VCaP (cell line): ENCODE measurements at regions not wholly inside any gene's neighbourhood (a gene's known extent, or its start where the extent isn't known, plus 50 kb on each side); places are given as distances from the start of the nearest gene placed in this dataset.
"Not testable (repeated sequence)": the region's sequence is repeated elsewhere in the genome, so short reads cannot be mapped to it uniquely, and the experiment has no call there.

Experiments used
- H3K27ac ChIP-seq: fragments of 450-650 bp; 2 replicates; pipeline ENCODE4 v1.5.1; 2017
- CTCF ChIP-seq: fragments of 450-650 bp; conservative IDR thresholded peaks from 2 replicates; pipeline ENCODE4 v1.5.1; 2017; ENCODE audit warnings: mild to moderate bottlenecking, moderate library complexity

GRCh38 chr4:133278591-133278990, 129.5 kb downstream of the PCDH10 start:
- no peak overlapping the region for H3K27ac ChIP-seq
- TF ChIP-seq CTCF, result no peak

DNA sequence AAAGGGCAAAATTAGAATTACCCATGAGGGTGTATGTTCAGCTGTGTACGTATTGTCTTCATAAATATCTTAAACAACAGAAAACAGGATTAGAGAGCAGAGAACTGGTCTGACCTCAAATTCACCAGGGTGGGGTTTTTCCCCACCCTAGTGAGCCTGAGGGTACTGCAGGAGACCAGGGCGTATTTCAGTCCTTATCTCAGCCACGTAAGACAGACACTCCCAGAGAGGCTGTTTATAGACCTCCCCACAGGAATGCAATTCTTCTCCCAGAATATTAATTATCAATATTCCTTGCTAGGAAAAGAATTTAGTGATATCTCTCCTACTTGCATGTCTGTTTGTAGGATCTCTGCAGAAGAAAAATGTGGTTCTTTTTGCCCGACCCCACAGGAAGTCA, 128.8 kb downstream of the PCDH10 start:
- not testable (repeated sequence) for H3K27ac ChIP-seq

GRCh38 chr4:133275246-133275645, 126.2 kb downstream of the PCDH10 start:
- no peak overlapping the region for H3K27ac ChIP-seq
- no peak for TF ChIP-seq CTCF

- peak overlapping the region; percentile 13 for H3K27ac ChIP-seq
- TF ChIP-seq CTCF, result no peak
Measured at GRCh38 chr4:133273401-133273800, 124.3 kb downstream of the PCDH10 start.

GRCh38 chr4:133270021-133270570, 121.0 kb downstream of the PCDH10 start:
- H3K27ac ChIP-seq, result peak overlapping the region; percentile 25; the same call in 1 of the 2 replicates
- TF ChIP-seq CTCF, result no peak

DNA sequence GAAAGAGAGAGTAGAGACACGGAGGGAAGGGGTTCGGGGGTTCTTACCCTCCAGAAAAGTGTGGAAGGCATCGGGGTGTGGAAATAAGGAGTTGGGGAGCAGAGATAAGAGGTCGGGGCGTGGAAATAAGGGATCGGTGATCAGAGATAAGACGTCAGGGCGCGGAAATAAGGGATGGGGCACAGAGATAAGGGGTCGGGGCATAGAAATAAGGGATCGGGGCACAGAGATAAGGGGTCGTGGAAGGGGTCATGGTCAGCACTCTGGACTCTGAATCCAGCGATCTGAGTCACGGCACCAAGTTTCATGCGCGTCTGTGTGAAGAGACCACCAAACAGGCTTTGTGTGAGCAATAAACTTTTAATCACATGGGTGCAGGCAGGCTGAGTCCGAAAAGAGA, 119.1 kb downstream of the PCDH10 start:
- TF ChIP-seq CTCF, result no peak
- no peak overlapping the region for H3K27ac ChIP-seq

GRCh38 chr4:133267506-133267905, 118.4 kb downstream of the PCDH10 start:
- not testable (repeated sequence) for H3K27ac ChIP-seq

DNA sequence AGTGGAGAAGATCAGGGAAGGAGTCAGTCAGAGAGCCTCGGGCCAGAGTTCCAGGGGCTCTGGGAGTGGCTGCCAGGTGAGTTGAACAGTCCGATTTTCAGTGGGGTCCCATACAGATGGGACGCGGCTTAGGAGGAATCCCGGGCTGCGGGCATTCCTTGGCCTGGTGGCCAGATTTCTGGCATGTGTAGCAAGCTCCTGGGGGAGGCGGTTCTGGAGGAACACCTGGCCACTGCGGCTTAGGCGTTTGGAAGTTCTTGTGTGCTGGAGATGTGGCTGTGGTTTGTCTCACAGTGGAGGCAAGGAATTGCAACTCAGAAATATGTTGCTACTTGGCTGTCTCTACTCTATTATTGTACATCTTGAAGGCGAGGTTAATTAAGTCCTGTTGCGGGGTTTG, 117.9 kb downstream of the PCDH10 start:
- H3K27ac ChIP-seq, result not testable (repeated sequence)

GRCh38 chr4:133264251-133264650, 115.2 kb downstream of the PCDH10 start:
- not testable (repeated sequence) for H3K27ac ChIP-seq

DNA sequence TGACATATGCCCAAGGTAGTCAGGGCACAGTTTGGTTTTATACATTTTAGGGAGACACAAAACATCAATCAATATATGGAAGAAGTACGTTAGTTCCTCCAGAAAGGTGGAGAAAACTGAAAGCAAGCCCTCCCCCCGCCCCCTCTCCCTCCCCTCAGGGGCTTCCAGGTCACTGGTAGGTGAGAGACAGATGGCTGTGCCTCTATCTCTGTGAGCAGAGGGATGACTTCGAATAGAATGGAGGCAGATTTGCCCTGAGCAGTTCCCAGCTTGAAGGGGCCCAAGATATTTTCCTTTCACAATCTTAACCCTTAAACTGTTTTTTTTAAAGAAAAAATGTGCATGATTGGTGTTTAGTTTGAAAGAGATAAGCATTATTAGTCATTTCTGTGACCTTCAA, 114.0 kb downstream of the PCDH10 start:
- no peak overlapping the region for H3K27ac ChIP-seq
- no peak for TF ChIP-seq CTCF
